Upper lobe of right lung (tissue), 1 donor: ENCODE measurements at regions not wholly inside any gene's neighbourhood (a gene's known extent, or its start where the extent isn't known, plus 50 kb on each side); places are given as distances from the start of the nearest gene placed in this dataset.

Source experiments
- ATAC-seq: fragments of 200-7000 bp; cut with Tn5 transposase; one replicate; pipeline ENCODE4 v1.9.1; 2020; ENCODE audit warnings: mild to moderate bottlenecking, moderate library complexity
- DNase-seq: peaks from one replicate; pipeline ENCODE4 v3.0.0-alpha.2; 2020
- H3K27ac ChIP-seq: fragments of 200-600 bp; one replicate; pipeline ENCODE4 v1.8.0; 2022
- H3K27me3 ChIP-seq: fragments of 200-600 bp; one replicate; pipeline ENCODE4 v1.8.0; 2022; ENCODE audit warnings: mild to moderate bottlenecking
- H3K36me3 ChIP-seq: fragments of 200-600 bp; one replicate; pipeline ENCODE4 v1.8.0; 2022
- H3K4me1 ChIP-seq: fragments of 200-600 bp; one replicate; pipeline ENCODE4 v1.8.0; 2022
- H3K4me3 ChIP-seq: fragments of 200-600 bp; one replicate; pipeline ENCODE4 v1.8.0; 2022; ENCODE audit warnings: mild to moderate bottlenecking
- H3K9me3 ChIP-seq: fragments of 200-600 bp; one replicate; pipeline ENCODE4 v1.8.0; 2022
- intact Hi-C: fragments of 100-400 bp; cut with DNase I; formaldehyde crosslinking; loops from one replicate; pipeline ENCODE4 v1.11.0; 2022
- TF ChIP-seq, protein P1 (sequence below): fragments of 200-600 bp; IDR thresholded peaks from one replicate; pipeline ENCODE4 v1.8.0; 2022; ENCODE audit warnings: antibody characterized with exemption
- donor health status: DM: no; HTN: yes; CAD: no; lungs with severe emphysema.

DNA sequence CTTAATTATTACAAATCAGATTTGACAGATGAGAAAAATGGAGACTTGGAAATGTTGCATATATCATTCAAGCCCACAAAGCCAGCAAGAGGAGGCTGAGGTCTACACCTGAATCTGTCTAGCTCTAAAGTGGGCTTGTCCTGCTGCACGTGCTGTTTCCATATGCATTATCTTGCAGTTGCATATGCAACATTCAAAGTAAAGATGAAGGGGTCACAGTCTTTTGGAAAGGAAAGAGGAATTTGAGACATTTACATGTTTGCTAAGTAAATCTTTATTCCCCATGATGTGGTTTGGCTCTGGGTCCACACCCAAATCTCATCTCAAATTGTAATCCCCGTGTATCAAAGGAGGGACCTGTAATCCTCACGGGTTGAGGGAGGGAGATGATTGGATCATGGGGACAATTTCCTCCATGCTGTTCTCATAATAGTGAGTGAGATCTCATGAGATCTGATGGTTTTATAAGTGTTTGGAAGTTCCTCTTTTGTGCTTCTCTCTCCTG is 98.3 kb downstream of the BACH1 start:
- intact Hi-C loops = no loop called here

DNA sequence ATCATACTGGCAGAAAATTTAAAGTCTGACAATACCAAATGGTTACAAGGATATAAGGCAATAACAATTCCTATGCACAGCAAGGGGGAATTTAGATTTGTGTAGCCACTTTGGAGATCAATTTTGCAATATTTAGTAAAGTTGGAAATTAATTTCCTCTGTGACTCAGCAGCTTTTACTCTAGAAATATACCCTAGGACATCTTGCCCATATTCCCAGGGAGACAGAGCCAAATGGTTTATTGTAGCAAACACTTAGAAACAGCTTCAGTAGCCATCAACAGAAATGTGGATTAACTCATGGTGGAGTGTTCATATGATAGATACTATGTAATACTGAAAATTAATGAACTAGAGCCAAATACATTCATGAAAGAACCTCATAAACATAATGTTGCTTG is 104.6 kb downstream of the BACH1 start:
- Histone ChIP-seq H3K9me3 (peaks cover 6% of the 10 kb centered on the region), H3K27me3 (no peaks in the 10 kb centered on the region), H3K4me1 (no peaks in the 10 kb centered on the region), H3K27ac (no peak overlapping the region), H3K36me3 (no peaks in the 10 kb centered on the region), H3K4me3 (no peak overlapping the region)
- TF ChIP-seq, protein P1, sequence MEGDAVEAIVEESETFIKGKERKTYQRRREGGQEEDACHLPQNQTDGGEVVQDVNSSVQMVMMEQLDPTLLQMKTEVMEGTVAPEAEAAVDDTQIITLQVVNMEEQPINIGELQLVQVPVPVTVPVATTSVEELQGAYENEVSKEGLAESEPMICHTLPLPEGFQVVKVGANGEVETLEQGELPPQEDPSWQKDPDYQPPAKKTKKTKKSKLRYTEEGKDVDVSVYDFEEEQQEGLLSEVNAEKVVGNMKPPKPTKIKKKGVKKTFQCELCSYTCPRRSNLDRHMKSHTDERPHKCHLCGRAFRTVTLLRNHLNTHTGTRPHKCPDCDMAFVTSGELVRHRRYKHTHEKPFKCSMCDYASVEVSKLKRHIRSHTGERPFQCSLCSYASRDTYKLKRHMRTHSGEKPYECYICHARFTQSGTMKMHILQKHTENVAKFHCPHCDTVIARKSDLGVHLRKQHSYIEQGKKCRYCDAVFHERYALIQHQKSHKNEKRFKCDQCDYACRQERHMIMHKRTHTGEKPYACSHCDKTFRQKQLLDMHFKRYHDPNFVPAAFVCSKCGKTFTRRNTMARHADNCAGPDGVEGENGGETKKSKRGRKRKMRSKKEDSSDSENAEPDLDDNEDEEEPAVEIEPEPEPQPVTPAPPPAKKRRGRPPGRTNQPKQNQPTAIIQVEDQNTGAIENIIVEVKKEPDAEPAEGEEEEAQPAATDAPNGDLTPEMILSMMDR = no peak
- no peak for ATAC-seq
- intact Hi-C loops = no loop called here
- no peak for DNase-seq

More for the DNA sequence above, 98.3 kb downstream of the BACH1 start:
- TF ChIP-seq, protein P1 = no peak
- no peaks in the 10 kb centered on the region for H3K27me3 ChIP-seq
- H3K9me3 ChIP-seq = peaks cover 6% of the 10 kb centered on the region
- no peaks in the 10 kb centered on the region for H3K36me3 ChIP-seq
- no peak overlapping the region for H3K27ac ChIP-seq
- no peaks in the 10 kb centered on the region for H3K4me1 ChIP-seq
- DNase-seq (no peak), ATAC-seq (no peak)
- H3K4me3 ChIP-seq = no peak overlapping the region

DNA sequence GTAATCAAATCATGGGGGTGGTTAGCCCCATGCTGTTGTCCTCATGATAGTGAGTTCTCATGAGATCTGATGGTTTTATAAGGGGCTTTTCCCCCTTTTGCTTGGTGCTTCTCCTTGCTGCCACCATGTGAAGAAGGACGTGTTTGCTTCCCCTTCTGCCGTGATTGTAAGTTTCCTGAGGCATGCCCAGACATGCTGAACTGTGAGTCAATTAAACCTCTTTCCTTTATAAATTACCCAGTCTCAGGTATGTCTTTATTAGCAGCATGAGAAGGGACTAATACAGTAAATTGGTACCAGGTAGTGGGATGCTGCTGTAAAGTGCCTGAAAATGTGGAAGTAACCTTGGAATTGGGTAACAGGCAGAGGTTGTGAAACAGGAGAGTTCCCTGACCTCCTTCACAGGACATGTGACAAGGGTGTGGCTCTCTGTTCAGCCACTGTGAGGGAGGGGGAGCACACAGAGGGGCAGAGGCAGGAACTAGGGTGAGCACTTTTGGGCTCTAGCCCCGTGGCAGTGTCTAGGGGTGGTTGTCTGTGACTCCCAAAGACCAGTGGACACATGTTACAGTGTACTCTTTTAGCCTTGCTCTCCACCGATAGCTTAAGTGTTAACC is 105.3 kb downstream of the BACH1 start:
- TF ChIP-seq, protein P1 = no peak
- H3K9me3 ChIP-seq = peaks cover 6% of the 10 kb centered on the region
- H3K36me3 ChIP-seq = no peaks in the 10 kb centered on the region
- H3K4me3 ChIP-seq = no peak overlapping the region
- intact Hi-C loops = no loop called here
- no peaks in the 10 kb centered on the region for H3K27me3 ChIP-seq
- H3K27ac ChIP-seq = no peak overlapping the region
- DNase-seq (peak; percentile 62), ATAC-seq (peak; percentile 95)
- no peaks in the 10 kb centered on the region for H3K4me1 ChIP-seq

DNA sequence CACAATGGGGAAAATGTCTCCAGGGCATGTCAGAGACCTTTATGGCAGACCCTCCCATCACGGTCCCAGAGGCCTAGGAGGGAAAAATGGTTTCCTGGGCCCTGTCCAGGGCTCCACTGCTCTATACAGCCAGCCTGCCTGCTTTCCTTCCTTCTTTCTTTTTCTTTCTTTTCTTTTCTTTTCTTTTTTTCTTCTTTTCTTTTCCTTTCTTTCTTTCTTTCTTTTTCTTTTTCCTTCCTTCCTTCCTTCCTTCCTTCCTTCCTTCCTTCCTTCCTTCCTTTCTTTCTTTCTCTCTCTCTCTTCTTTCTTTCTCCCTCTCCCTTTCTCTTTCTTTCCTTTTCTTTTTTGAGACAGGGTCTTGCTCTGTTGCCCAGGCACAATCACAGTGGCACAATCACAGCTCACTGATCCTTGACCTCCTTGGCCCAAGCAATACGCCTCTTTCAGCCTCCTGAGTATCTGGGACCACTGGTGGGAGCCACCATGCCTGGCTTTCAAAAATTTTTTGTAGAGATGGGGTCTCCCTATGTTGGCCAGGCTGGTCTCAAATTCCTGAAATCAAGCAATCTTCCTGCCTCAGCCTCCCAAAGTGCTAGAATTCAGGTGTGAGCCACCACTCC is 106.9 kb downstream of the BACH1 start:
- TF ChIP-seq, protein P1 = no peak
- Histone ChIP-seq H3K27ac (no peak overlapping the region), H3K4me1 (no peaks in the 10 kb centered on the region), H3K27me3 (no peaks in the 10 kb centered on the region), H3K9me3 (no peaks in the 10 kb centered on the region), H3K36me3 (no peaks in the 10 kb centered on the region), H3K4me3 (no peak overlapping the region)
- intact Hi-C loops = no loop called here
- ATAC-seq (no peak), DNase-seq (no peak)

DNA sequence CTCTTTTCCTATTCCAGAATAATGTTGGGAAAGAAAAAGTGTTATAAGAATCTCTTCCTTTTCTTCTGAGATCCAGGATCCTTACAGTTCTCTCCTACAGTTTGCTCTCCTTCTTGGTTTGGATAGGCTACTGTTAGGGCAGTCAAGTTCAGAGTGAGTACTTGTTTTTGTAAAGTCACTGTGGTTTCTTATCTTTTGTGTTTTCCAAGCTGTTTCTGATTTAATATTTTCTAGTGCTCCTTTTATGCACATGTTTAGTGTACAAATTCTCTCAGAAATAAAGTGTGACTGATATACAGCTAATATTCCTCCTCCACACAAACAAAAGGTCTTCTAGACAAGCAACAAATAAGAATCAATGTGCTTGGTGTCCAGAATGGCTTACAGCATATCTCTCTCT is 107.7 kb downstream of the BACH1 start:
- Histone ChIP-seq H3K9me3 (no peaks in the 10 kb centered on the region), H3K36me3 (no peaks in the 10 kb centered on the region), H3K4me3 (no peak overlapping the region), H3K27ac (no peak overlapping the region), H3K27me3 (no peaks in the 10 kb centered on the region), H3K4me1 (no peaks in the 10 kb centered on the region)
- ATAC-seq (no peak), DNase-seq (no peak)
- TF ChIP-seq, protein P1 = no peak
- intact Hi-C loops = no loop called here
